Mesendoderm (in vitro differentiated cells): ENCODE measurements at regions not wholly inside any gene's neighbourhood (a gene's known extent, or its start where the extent isn't known, plus 50 kb on each side); places are given as distances from the start of the nearest gene placed in this dataset.

ENCODE experiments used
- DNase-seq: peaks from one replicate; pipeline ENCODE4 v3.0.0; 2013
- H2AK5ac ChIP-seq: 2 replicates; pipeline ENCODE4 v1.6.1; 2013; ENCODE audit warnings: low read length, inconsistent platforms
- H2BK120ac ChIP-seq: 2 replicates; pipeline ENCODE4 v1.6.1; 2013; ENCODE audit warnings: low read depth, mild to moderate bottlenecking, low read length, moderate library complexity, mixed read lengths
- H2BK15ac ChIP-seq: replicated peaks from 2 replicates; pipeline ENCODE4 v1.6.1; 2013; ENCODE audit warnings: low read depth, mild to moderate bottlenecking, moderate library complexity
- H2BK5ac ChIP-seq: 2 replicates; pipeline ENCODE4 v1.6.1; 2013; ENCODE audit warnings: low read length, inconsistent platforms
- H3K18ac ChIP-seq: 2 replicates; pipeline ENCODE4 v1.6.1; 2013; ENCODE audit warnings: mild to moderate bottlenecking, low read length, mixed read lengths
- H3K23ac ChIP-seq: one replicate; pipeline ENCODE4 v1.6.1; 2013; ENCODE audit warnings: low read length
- H3K27ac ChIP-seq: 2 replicates; pipeline ENCODE4 v1.5.1; 2013; ENCODE audit warnings: low read depth, mild to moderate bottlenecking, inconsistent platforms, low read length, moderate library complexity
- H3K27me3 ChIP-seq: 2 replicates; pipeline ENCODE4 v1.6.1; 2013; ENCODE audit warnings: low read length, control low read depth, mild to moderate bottlenecking, inconsistent platforms; ENCODE audit not compliant: insufficient read depth, poor library complexity
- H3K36me3 ChIP-seq: 2 replicates; pipeline ENCODE4 v1.6.1; 2013; ENCODE audit warnings: low read length, inconsistent platforms; ENCODE audit not compliant: control insufficient read depth, insufficient read depth
- H3K4ac ChIP-seq: one replicate; pipeline ENCODE4 v1.6.1; 2013; ENCODE audit warnings: low read depth, mild to moderate bottlenecking, low read length, moderate library complexity
- H3K4me1 ChIP-seq: 2 replicates; pipeline ENCODE4 v1.6.1; 2013; ENCODE audit warnings: low read depth, low read length, inconsistent platforms; ENCODE audit not compliant: control insufficient read depth
- H3K4me2 ChIP-seq: 2 replicates; pipeline ENCODE4 v1.6.1; 2013; ENCODE audit warnings: low read length
- H3K4me3 ChIP-seq: 2 replicates; pipeline ENCODE4 v1.5.1; 2013; ENCODE audit warnings: mild to moderate bottlenecking, low read length
- H3K56ac ChIP-seq: one replicate; pipeline ENCODE4 v1.6.1; 2013; ENCODE audit warnings: low read length
- H3K79me1 ChIP-seq: 2 replicates; pipeline ENCODE4 v1.6.1; 2013; ENCODE audit warnings: low read length, inconsistent platforms
- H3K79me2 ChIP-seq: 2 replicates; pipeline ENCODE4 v1.6.1; 2013; ENCODE audit warnings: mild to moderate bottlenecking, low read length; ENCODE audit not compliant: control insufficient read depth, insufficient read depth
- H3K9ac ChIP-seq: 2 replicates; pipeline ENCODE4 v1.6.1; 2013; ENCODE audit warnings: low read length, inconsistent platforms
- H4K5ac ChIP-seq: one replicate; pipeline ENCODE4 v1.6.1; 2013; ENCODE audit warnings: low read length
- H4K8ac ChIP-seq: one replicate; pipeline ENCODE4 v1.6.1; 2013; ENCODE audit warnings: low read depth, mild to moderate bottlenecking, control low read depth, low read length, moderate library complexity
- WGBS: extraction: QIAGEN DNeasy Blood & Tissue Kit; methylation state at CpG from one replicate; pipeline ENCODE4 v1.1.7; 2013; ENCODE audit warnings: low lambda C conversion rate, missing lambda C conversion rate; ENCODE audit not compliant: insufficient coverage; ENCODE audit errors: extremely low coverage; 5-methylcytosine and 5-hydroxymethylcytosine counted together

DNA sequence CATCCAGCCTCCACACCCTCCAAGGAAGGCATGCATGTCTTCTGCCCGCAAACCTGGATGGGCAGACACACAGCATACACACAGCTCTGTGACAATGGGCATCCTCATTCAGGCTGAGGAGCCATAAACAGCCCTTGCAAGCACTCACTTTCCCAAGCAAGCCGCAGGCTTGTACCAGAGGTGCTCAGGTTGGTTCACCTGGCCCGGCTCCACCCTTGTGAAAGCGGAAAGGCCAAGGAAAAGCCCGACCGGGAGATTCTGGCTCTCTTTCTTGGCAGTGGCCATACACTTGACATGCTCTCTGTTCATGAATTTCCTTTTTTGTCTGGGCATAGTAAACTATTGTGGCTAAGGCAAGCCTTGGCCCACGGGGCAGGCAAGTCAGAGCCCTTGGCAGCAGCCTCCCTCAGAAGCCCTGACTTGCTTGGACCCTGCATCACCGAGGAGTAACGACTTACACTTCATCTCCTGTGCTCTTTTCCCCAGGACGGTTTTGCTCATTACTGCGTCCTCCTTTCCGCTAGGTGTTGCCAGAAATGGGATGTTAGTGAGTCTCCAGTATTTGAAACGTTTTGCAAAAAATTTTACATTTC lies 74.6 kb upstream of the BNC1 start:
- no peak for DNase-seq
- H3K9ac ChIP-seq = no peak overlapping the region
- H4K8ac ChIP-seq = no peak overlapping the region
- H3K27me3 ChIP-seq = no peaks in the 10 kb centered on the region
- no peak overlapping the region for H3K4ac ChIP-seq
- no peaks in the 10 kb centered on the region for H3K79me1 ChIP-seq
- H3K36me3 ChIP-seq = no peaks in the 10 kb centered on the region
- no peak overlapping the region for H2BK15ac ChIP-seq
- H3K56ac ChIP-seq = no peak overlapping the region
- no peak overlapping the region for H3K4me3 ChIP-seq
- no peaks in the 10 kb centered on the region for H3K79me2 ChIP-seq
- H4K5ac ChIP-seq = no peak overlapping the region
- H3K4me1 ChIP-seq = no peaks in the 10 kb centered on the region
- H3K27ac ChIP-seq = no peak overlapping the region
- no peak overlapping the region for H2BK120ac ChIP-seq
- no peak overlapping the region for H2BK5ac ChIP-seq
- no peak overlapping the region for H3K18ac ChIP-seq
- H2AK5ac ChIP-seq = no peak overlapping the region
- no CpG with 5 or more reads among the region's 13 CpGs for WGBS
- no peak overlapping the region for H3K4me2 ChIP-seq
- no peak overlapping the region for H3K23ac ChIP-seq

DNA sequence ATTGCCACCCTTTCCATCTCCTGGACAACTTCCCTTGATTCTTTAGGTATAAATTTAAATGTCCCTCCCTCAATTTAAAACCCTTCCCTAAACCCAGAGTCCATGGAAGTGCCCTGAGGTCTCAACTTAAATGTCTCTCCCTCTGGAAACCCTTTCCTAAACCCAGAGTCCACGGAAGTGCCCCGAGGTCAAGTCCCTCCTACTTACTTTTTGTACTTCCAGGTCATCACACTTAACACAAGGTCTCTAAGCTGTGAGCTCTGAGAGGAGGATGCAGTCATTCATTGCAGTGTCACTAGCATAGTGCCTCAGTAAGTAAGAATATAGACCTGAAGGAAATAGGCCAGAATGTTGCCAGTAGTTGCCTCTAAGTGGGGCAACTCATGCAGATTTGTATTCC lies 78.2 kb upstream of the BNC1 start:
- H2BK5ac ChIP-seq = no peak overlapping the region
- H3K9ac ChIP-seq = no peak overlapping the region
- no peak overlapping the region for H3K23ac ChIP-seq
- H3K79me2 ChIP-seq = no peaks in the 10 kb centered on the region
- no peak overlapping the region for H3K27ac ChIP-seq
- H2BK120ac ChIP-seq = no peak overlapping the region
- no peak overlapping the region for H3K4me2 ChIP-seq
- H3K56ac ChIP-seq = no peak overlapping the region
- no CpG with 5 or more reads among the region's 2 CpGs for WGBS
- H4K8ac ChIP-seq = no peak overlapping the region
- H3K79me1 ChIP-seq = no peaks in the 10 kb centered on the region
- H3K36me3 ChIP-seq = no peaks in the 10 kb centered on the region
- H3K27me3 ChIP-seq = no peaks in the 10 kb centered on the region
- H3K4me3 ChIP-seq = no peak overlapping the region
- H3K4ac ChIP-seq = no peak overlapping the region
- no peaks in the 10 kb centered on the region for H3K4me1 ChIP-seq
- no peak overlapping the region for H2BK15ac ChIP-seq
- H2AK5ac ChIP-seq = no peak overlapping the region
- H3K18ac ChIP-seq = no peak overlapping the region
- DNase-seq = peak; percentile 16
- H4K5ac ChIP-seq = no peak overlapping the region

DNA sequence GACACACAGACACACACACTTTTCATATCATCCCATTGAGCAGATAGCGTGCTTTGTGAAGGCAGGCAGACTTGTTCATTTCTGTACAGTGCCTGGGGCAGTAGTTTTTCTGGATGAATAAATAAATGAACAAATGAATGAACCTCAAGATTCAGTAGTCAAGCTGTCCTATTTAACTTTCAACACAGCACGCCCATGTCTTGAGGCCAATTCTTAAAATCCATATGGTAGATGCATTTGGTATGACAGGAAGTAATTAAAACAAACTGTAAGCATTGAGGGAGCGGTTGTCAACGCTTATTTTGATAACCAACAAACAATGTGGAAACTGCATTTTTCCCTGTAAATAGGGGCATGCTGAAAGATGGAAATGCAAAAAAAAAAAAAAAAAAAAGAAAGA lies 80.0 kb upstream of the BNC1 start:
- Histone ChIP-seq H3K4me1 (no peaks in the 10 kb centered on the region), H3K4ac (no peak overlapping the region), H3K27ac (no peak overlapping the region), H3K56ac (no peak overlapping the region), H2BK120ac (no peak overlapping the region), H4K8ac (no peak overlapping the region), H3K4me3 (no peak overlapping the region), H3K27me3 (no peaks in the 10 kb centered on the region), H3K79me1 (no peaks in the 10 kb centered on the region), H2AK5ac (no peak overlapping the region), H3K18ac (no peak overlapping the region), H4K5ac (no peak overlapping the region), H3K79me2 (no peaks in the 10 kb centered on the region), H3K4me2 (no peak overlapping the region), H3K23ac (no peak overlapping the region), H3K9ac (no peak overlapping the region), H2BK5ac (no peak overlapping the region), H2BK15ac (no peak overlapping the region), H3K36me3 (no peaks in the 10 kb centered on the region)
- no CpG with 5 or more reads among the region's 4 CpGs for WGBS
- no peak for DNase-seq

DNA sequence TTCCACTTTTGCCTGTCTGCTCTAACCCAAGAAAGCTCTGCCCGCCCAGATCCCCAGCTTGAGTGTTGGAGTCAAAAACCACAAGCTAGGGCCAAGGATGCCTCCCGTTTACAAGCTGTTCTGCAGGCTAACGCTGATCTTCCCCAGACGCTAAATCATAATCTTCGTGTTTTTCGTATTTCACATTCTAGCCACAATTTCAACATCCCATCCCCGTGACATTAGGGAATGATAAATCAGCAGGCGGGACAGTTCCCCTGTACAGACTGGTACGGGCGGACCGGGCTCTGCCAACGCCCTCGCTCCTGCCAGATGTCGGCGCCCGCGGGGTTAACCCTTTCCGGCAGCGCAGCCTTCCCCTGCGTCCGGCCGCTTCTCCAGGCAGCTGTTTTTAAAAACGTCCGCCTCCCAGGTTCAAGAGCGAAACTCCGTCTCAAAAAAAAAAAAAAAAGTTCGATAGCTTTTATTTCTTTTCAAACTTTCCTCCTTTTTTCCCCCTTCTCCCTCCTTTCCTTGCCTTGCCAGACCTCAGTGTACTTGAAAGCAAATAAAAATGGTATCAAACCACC lies 81.0 kb upstream of the BNC1 start:
- Histone ChIP-seq H4K5ac (no peak overlapping the region), H3K18ac (no peak overlapping the region), H4K8ac (no peak overlapping the region), H2BK5ac (no peak overlapping the region), H3K27ac (no peak overlapping the region), H3K4me2 (peak overlapping the region; percentile 58), H3K4me3 (peak overlapping the region; percentile 7), H3K36me3 (no peaks in the 10 kb centered on the region), H3K4me1 (no peaks in the 10 kb centered on the region), H2AK5ac (no peak overlapping the region), H2BK15ac (no peak overlapping the region), H3K23ac (no peak overlapping the region), H3K27me3 (no peaks in the 10 kb centered on the region), H3K4ac (no peak overlapping the region), H3K56ac (peak overlapping the region; percentile 54), H2BK120ac (no peak overlapping the region), H3K79me2 (no peaks in the 10 kb centered on the region), H3K9ac (no peak overlapping the region), H3K79me1 (no peaks in the 10 kb centered on the region)
- no CpG with 5 or more reads among the region's 27 CpGs for WGBS
- DNase-seq = peak; percentile 48

GRCh38 chr15:83372434-83372891 lies 74.7 kb upstream of the SH3GL3 start:
- H3K18ac ChIP-seq = no peak overlapping the region
- no peak overlapping the region for H3K9ac ChIP-seq
- H3K23ac ChIP-seq = no peak overlapping the region
- H2BK120ac ChIP-seq = no peak overlapping the region
- peak; percentile 70 for DNase-seq
- H2BK5ac ChIP-seq = no peak overlapping the region
- no peak overlapping the region for H4K5ac ChIP-seq
- no peak overlapping the region for H3K4ac ChIP-seq
- H3K4me1 ChIP-seq = no peaks in the 10 kb centered on the region
- no CpG with 5 or more reads among the region's 9 CpGs for WGBS
- no peaks in the 10 kb centered on the region for H3K36me3 ChIP-seq
- H3K4me2 ChIP-seq = no peak overlapping the region
- H4K8ac ChIP-seq = no peak overlapping the region
- H3K4me3 ChIP-seq = no peak overlapping the region
- no peak overlapping the region for H2BK15ac ChIP-seq
- H3K79me2 ChIP-seq = no peaks in the 10 kb centered on the region
- no peak overlapping the region for H3K27ac ChIP-seq
- H3K56ac ChIP-seq = no peak overlapping the region
- no peak overlapping the region for H2AK5ac ChIP-seq
- no peaks in the 10 kb centered on the region for H3K27me3 ChIP-seq
- H3K79me1 ChIP-seq = no peaks in the 10 kb centered on the region
